ENCODE measurements at regions not wholly inside any gene's neighbourhood (a gene's known extent, or its start where the extent isn't known, plus 50 kb on each side); places are given as distances from the start of the nearest gene placed in this dataset.

GRCh38 chr4:12146339-12146738, 717.6 kb upstream of the HS3ST1 start:
- Mint-ChIP-seq H3K27ac (no peak overlapping the region), H3K36me3 (ENCODE audit: low read depth) (no peaks in the 10 kb centered on the region), H3K4me1 (no peaks in the 10 kb centered on the region), H3K27me3 (ENCODE audit: insufficient read depth) (no peaks in the 10 kb centered on the region), H3K4me3 (no peak overlapping the region), H3K9me3 (peaks cover 9% of the 10 kb centered on the region)
- Histone ChIP-seq H3K27ac (ENCODE audit: low read depth, low read length) (no peak overlapping the region), H3K9ac (ENCODE audit: extremely low read depth, low read length, poor library complexity, severe bottlenecking) (no peak overlapping the region), H3K36me3 (ENCODE audit: control insufficient read depth, insufficient read depth, low read length) (no peaks in the 10 kb centered on the region), H3K9me3 (ENCODE audit: control insufficient read depth, low read length) (peaks cover 6% of the 10 kb centered on the region), H3K27me3 (ENCODE audit: control insufficient read depth, insufficient read depth, low read length, poor library complexity, severe bottlenecking) (no peaks in the 10 kb centered on the region), H3K4me1 (ENCODE audit: control insufficient read depth, insufficient read depth, low read length) (no peaks in the 10 kb centered on the region), H3K4me3 (ENCODE audit: low read length) (no peak overlapping the region)
- no peak for TF ChIP-seq CTCF (conservative IDR thresholded peaks at IDR 0.05)
- DNase-seq, result no peak

GRCh38 chr4:12145768-12146167, 717.1 kb upstream of the HS3ST1 start:
- no peaks in the 10 kb centered on the region for H3K4me1 Mint-ChIP-seq

GRCh38 chr4:12145106-12145505, 716.4 kb upstream of the HS3ST1 start:
- Histone ChIP-seq H3K36me3 (ENCODE audit: control insufficient read depth, insufficient read depth, low read length) (no peaks in the 10 kb centered on the region), H3K9ac (ENCODE audit: extremely low read depth, low read length, poor library complexity, severe bottlenecking) (no peak overlapping the region), H3K9me3 (ENCODE audit: control insufficient read depth, low read length) (no peaks in the 10 kb centered on the region), H3K4me3 (ENCODE audit: low read length) (no peak overlapping the region), H3K27ac (ENCODE audit: low read depth, low read length) (no peak overlapping the region), H3K4me1 (ENCODE audit: control insufficient read depth, insufficient read depth, low read length) (no peaks in the 10 kb centered on the region), H3K27me3 (ENCODE audit: control insufficient read depth, insufficient read depth, low read length, poor library complexity, severe bottlenecking) (no peaks in the 10 kb centered on the region)
- no peaks in the 10 kb centered on the region for H3K9me3 Mint-ChIP-seq
- no peaks in the 10 kb centered on the region for H3K27me3 Mint-ChIP-seq (ENCODE audit: insufficient read depth)
- H3K36me3 Mint-ChIP-seq (ENCODE audit: low read depth), result no peaks in the 10 kb centered on the region
- no peak overlapping the region for H3K27ac Mint-ChIP-seq
- no peak for DNase-seq
- no peaks in the 10 kb centered on the region for H3K4me1 Mint-ChIP-seq
- 93 to 100% methylated on average over 1 to 2 of the region's 2 CpGs for WGBS, 2 experiments (ENCODE audit: insufficient coverage in 1 of 2, insufficient read length in 1 of 2)
- H3K4me3 Mint-ChIP-seq, result no peak overlapping the region
- no peak for TF ChIP-seq CTCF (conservative IDR thresholded peaks at IDR 0.05)

More at GRCh38 chr4:12145768-12146167, 717.1 kb upstream of the HS3ST1 start:
- Histone ChIP-seq H3K27ac (ENCODE audit: low read depth, low read length) (no peak overlapping the region), H3K4me1 (ENCODE audit: control insufficient read depth, insufficient read depth, low read length) (no peaks in the 10 kb centered on the region), H3K9me3 (ENCODE audit: control insufficient read depth, low read length) (peaks cover 2% of the 10 kb centered on the region), H3K4me3 (ENCODE audit: low read length) (no peak overlapping the region), H3K27me3 (ENCODE audit: control insufficient read depth, insufficient read depth, low read length, poor library complexity, severe bottlenecking) (no peaks in the 10 kb centered on the region), H3K9ac (ENCODE audit: extremely low read depth, low read length, poor library complexity, severe bottlenecking) (no peak overlapping the region), H3K36me3 (ENCODE audit: control insufficient read depth, insufficient read depth, low read length) (no peaks in the 10 kb centered on the region)
- Mint-ChIP-seq H3K27ac (no peak overlapping the region), H3K27me3 (ENCODE audit: insufficient read depth) (no peaks in the 10 kb centered on the region), H3K9me3 (peaks cover 3% of the 10 kb centered on the region), H3K36me3 (ENCODE audit: low read depth) (no peaks in the 10 kb centered on the region), H3K4me3 (no peak overlapping the region)
- WGBS, 2 experiments (ENCODE audit: insufficient coverage in 1 of 2, insufficient read length in 1 of 2), result no CpG with 5 or more reads among the region's 1 CpG
- TF ChIP-seq CTCF (conservative IDR thresholded peaks at IDR 0.05), result no peak
- DNase-seq, result no peak
